ENCODE measurements at regions not wholly inside any gene's neighbourhood (a gene's known extent, or its start where the extent isn't known, plus 50 kb on each side); places are given as distances from the start of the nearest gene placed in this dataset.

DNA sequence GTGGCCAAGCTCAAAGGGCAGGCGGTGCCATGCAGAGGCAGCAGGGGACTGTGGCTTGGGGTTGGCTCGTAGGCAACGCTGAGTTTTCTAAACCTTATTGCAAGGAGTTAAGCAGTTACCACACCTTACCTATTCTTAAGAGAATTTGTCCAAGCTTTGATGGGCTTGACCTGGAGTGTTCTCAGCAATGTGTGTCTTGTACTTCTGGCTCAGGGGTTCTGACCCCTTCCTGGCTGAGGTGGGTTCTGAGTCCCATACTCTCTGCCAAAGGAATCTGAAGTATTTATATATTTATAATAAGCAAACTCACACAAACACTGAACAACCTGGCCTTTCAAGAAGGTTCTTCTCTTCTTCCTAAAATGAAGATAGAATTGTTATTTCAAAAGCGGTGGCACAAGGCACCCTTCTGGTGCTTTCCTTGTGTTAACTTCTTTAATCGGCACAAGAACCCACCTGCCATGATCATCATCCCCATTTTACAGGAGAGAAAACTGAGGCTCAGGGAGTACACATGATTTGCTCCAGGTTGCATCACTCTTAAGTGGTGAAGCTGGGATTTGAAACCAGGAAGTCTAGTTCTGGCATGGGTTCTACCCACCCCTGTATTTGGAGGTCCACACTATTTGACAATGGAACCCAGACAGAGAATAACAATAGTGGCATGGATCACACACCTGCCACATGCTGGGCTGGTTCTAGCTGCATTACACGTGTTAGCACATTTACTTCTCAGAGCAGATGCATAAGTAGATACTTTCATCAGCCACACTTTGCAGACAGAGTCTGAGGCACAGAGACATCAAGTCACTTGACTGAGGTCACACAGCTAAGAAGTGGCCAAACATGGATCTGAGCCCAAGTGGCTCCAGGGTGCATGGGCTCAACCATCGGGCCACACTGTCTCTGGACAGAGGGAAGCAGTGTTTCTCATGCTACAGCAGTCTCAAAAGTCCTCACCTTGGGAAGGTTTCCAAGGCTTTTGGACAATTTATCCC, 224.0 kb downstream of the AACS start:
- in situ Hi-C loops (cut with MboI; ENCODE audit: low sequenced_read_pairs) = no loop called here
- Histone ChIP-seq H3K36me3 (replicated peaks) (no peaks in the 10 kb centered on the region), H3K27me3 (ENCODE audit: low read depth) (0 out of 2 replicates have a peak, but pooled peaks cover 3% of the 10 kb centered on the region), H3K9me3 (no peaks in the 10 kb centered on the region), H3K4me1 (no peaks in the 10 kb centered on the region), H3K4me3 (no peak overlapping the region)
- no peak for DNase-seq (ENCODE audit: low spot score in 2 of 2)

DNA sequence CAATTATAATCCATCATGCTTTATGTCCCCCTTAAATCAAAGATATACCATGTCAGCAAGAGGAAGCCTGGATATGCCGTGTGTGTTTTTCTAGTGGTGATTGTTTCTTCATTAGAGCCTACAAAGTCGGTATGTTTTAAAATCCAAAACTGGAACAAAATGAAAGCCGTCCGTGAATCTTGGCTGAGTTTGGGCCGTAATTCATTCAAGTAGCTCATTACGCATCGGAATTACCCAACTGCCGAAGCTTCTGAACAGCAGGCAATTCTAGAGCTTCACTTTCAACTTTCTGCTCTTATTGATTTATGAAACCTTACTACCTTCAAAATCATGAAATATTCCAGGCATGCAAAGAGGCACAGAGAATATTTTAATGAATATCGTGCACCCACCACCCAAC, 224.7 kb downstream of the AACS start:
- Histone ChIP-seq H3K9me3 (no peaks in the 10 kb centered on the region), H3K4me1 (no peaks in the 10 kb centered on the region), H3K36me3 (replicated peaks) (no peaks in the 10 kb centered on the region), H3K27me3 (ENCODE audit: low read depth) (0 out of 2 replicates have a peak, but pooled peaks cover 3% of the 10 kb centered on the region), H3K4me3 (no peak overlapping the region)
- in situ Hi-C loops (cut with MboI; ENCODE audit: low sequenced_read_pairs) = no loop called here
- DNase-seq (ENCODE audit: low spot score in 2 of 2) = no peak

- Histone ChIP-seq H3K27me3 (ENCODE audit: low read depth) (0 out of 2 replicates have a peak, but pooled peaks cover under 1% of the 10 kb centered on the region), H3K4me1 (no peaks in the 10 kb centered on the region), H3K4me3 (no peak overlapping the region), H3K36me3 (replicated peaks) (no peaks in the 10 kb centered on the region), H3K9me3 (no peaks in the 10 kb centered on the region)
- DNase-seq (ENCODE audit: low spot score in 2 of 2) = no peak
- in situ Hi-C loops (cut with MboI; ENCODE audit: low sequenced_read_pairs) = no loop called here
Observed at GRCh38 chr12:125292700-125293099, 227.5 kb downstream of the AACS start.

DNA sequence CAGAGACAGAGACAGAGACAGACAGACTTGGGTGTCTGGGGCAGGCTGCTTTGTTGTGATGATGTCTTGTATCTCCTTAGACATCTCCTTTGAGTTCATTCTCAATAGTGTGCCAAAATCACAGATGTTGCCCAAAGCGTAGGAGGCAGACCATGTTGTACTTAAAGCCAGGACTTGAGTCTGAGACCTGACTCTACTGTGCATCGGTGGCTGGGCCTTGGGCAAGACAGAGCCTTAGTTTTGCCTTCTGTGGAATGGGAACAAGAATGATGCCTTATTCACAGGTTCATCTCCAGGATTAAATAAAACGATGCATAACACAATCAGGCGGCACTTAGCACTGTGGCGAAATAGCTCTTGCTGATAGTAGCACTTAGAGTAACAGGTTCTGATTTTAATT, 230.3 kb downstream of the AACS start:
- H3K27me3 ChIP-seq (ENCODE audit: low read depth) = no peaks in the 10 kb centered on the region
- in situ Hi-C loops (cut with MboI; ENCODE audit: low sequenced_read_pairs) = no loop called here
- no peak for DNase-seq (ENCODE audit: low spot score in 2 of 2)
- no peaks in the 10 kb centered on the region for H3K9me3 ChIP-seq
- no peak overlapping the region for H3K4me3 ChIP-seq
- no peaks in the 10 kb centered on the region for H3K4me1 ChIP-seq
- H3K36me3 ChIP-seq (replicated peaks) = no peaks in the 10 kb centered on the region

DNA sequence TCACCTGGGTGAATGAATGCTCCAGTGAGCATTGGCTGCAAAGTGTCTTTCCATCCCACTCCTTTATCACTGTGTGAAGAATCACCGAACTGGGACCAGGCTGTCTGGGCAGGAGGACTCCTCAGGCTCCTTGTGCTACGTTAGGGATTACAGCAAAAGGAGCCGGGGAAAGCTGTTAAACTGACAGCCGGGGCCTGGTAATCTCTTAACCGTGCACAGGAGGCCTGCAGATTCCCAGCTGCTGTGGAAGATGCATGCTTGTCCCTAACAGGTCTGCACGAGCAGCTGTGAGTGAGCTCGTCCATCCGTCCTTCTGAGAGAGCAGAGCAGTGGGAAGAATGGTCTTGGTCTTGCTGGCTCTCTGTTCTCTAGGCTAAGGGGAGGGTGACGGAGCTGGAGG, 231.5 kb downstream of the AACS start:
- H3K36me3 ChIP-seq (replicated peaks) = no peaks in the 10 kb centered on the region
- no peak for DNase-seq (ENCODE audit: low spot score in 2 of 2)
- in situ Hi-C loops (cut with MboI; ENCODE audit: low sequenced_read_pairs) = no loop called here
- H3K4me3 ChIP-seq = no peak overlapping the region
- H3K27me3 ChIP-seq (ENCODE audit: low read depth) = no peaks in the 10 kb centered on the region
- no peaks in the 10 kb centered on the region for H3K9me3 ChIP-seq
- H3K4me1 ChIP-seq = no peaks in the 10 kb centered on the region

GRCh38 chr12:125299840-125300239, 234.6 kb downstream of the AACS start:
- Histone ChIP-seq H3K9me3 (no peaks in the 10 kb centered on the region), H3K4me1 (no peaks in the 10 kb centered on the region), H3K36me3 (replicated peaks) (no peaks in the 10 kb centered on the region), H3K27me3 (ENCODE audit: low read depth) (no peaks in the 10 kb centered on the region), H3K4me3 (no peak overlapping the region)
- in situ Hi-C loops (cut with MboI; ENCODE audit: low sequenced_read_pairs) = no loop called here
- no peak for DNase-seq (ENCODE audit: low spot score in 2 of 2)

DNA sequence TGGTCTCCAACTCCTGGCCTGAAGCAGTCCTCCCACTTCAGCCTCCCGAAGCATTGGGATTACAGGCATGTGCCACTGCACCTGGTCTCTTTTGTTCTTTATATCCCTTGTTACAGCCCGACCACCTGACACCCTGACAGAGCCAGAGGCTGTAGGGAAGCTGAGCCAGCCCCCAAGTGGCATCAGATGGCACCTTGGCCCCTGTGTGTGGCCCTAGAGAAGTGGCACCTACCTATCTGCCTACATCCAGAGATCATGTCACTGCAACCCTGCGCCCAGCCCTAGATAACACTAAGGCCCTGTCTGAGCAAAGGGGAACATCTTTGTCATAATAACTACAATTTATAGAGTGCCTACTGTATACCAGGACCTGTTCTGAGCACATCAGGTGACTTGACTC, 235.0 kb downstream of the AACS start:
- Histone ChIP-seq H3K36me3 (replicated peaks) (no peaks in the 10 kb centered on the region), H3K27me3 (ENCODE audit: low read depth) (no peaks in the 10 kb centered on the region), H3K4me1 (no peaks in the 10 kb centered on the region), H3K9me3 (no peaks in the 10 kb centered on the region), H3K4me3 (no peak overlapping the region)
- DNase-seq (ENCODE audit: low spot score in 2 of 2) = no peak
- in situ Hi-C loops (cut with MboI; ENCODE audit: low sequenced_read_pairs) = no loop called here

DNA sequence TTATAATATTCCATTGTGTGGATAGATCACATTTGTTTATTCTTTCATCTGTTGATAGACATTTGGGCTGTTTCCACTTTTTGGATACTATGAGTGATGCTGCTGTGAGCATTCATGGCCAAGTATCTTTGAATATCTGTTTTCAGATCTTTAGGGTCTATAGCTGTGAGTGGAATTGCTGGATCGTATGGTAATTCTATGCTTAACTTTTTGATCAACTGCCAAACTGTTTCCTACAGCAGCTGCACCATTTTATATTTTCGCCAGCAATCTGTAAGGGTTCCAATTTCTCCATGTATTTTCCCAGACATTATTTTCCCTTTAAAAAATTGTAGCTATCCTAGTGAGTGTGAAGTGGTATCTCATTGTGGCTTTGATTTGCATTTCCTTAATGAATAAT, 238.1 kb downstream of the AACS start:
- no peaks in the 10 kb centered on the region for H3K4me1 ChIP-seq
- H3K4me3 ChIP-seq = no peak overlapping the region
- H3K9me3 ChIP-seq = no peaks in the 10 kb centered on the region
- in situ Hi-C loops (cut with MboI; ENCODE audit: low sequenced_read_pairs) = no loop called here
- no peaks in the 10 kb centered on the region for H3K27me3 ChIP-seq (ENCODE audit: low read depth)
- DNase-seq (ENCODE audit: low spot score in 2 of 2) = no peak
- no peaks in the 10 kb centered on the region for H3K36me3 ChIP-seq (replicated peaks)

- in situ Hi-C loops (cut with MboI; ENCODE audit: low sequenced_read_pairs) = no loop called here
- no peaks in the 10 kb centered on the region for H3K27me3 ChIP-seq (ENCODE audit: low read depth)
- no peaks in the 10 kb centered on the region for H3K9me3 ChIP-seq
- DNase-seq (ENCODE audit: low spot score in 2 of 2) = no peak
- no peak overlapping the region for H3K4me3 ChIP-seq
- H3K36me3 ChIP-seq (replicated peaks) = no peaks in the 10 kb centered on the region
- no peaks in the 10 kb centered on the region for H3K4me1 ChIP-seq
Observed at GRCh38 chr12:125304029-125304428, 238.8 kb downstream of the AACS start.

- no peaks in the 10 kb centered on the region for H3K27me3 ChIP-seq (ENCODE audit: low read depth)
- no peak overlapping the region for H3K4me3 ChIP-seq
- DNase-seq (ENCODE audit: low spot score in 2 of 2) = no peak
- in situ Hi-C loops (cut with MboI; ENCODE audit: low sequenced_read_pairs) = no loop called here
- no peaks in the 10 kb centered on the region for H3K9me3 ChIP-seq
- H3K4me1 ChIP-seq = no peaks in the 10 kb centered on the region
- H3K36me3 ChIP-seq (replicated peaks) = no peaks in the 10 kb centered on the region
Observed at GRCh38 chr12:125305231-125305630, 240.0 kb downstream of the AACS start.

GRCh38 chr12:125310461-125310860, 245.2 kb downstream of the AACS start:
- in situ Hi-C loops (cut with MboI; ENCODE audit: low sequenced_read_pairs) = no loop called here
- H3K9me3 ChIP-seq = no peaks in the 10 kb centered on the region

GRCh38 chr12:125311050-125311449, 245.8 kb downstream of the AACS start:
- Histone ChIP-seq H3K4me3 (no peak overlapping the region), H3K36me3 (replicated peaks) (no peaks in the 10 kb centered on the region), H3K27me3 (ENCODE audit: low read depth) (no peaks in the 10 kb centered on the region), H3K4me1 (no peaks in the 10 kb centered on the region), H3K9me3 (no peaks in the 10 kb centered on the region)
- in situ Hi-C loops (cut with MboI; ENCODE audit: low sequenced_read_pairs) = no loop called here
- DNase-seq (ENCODE audit: low spot score in 2 of 2) = no peak

More at GRCh38 chr12:125310461-125310860, 245.2 kb downstream of the AACS start:
- H3K4me3 ChIP-seq = no peak overlapping the region
- H3K36me3 ChIP-seq (replicated peaks) = no peaks in the 10 kb centered on the region
- no peaks in the 10 kb centered on the region for H3K27me3 ChIP-seq (ENCODE audit: low read depth)
- no peaks in the 10 kb centered on the region for H3K4me1 ChIP-seq
- no peak for DNase-seq (ENCODE audit: low spot score in 2 of 2)

DNA sequence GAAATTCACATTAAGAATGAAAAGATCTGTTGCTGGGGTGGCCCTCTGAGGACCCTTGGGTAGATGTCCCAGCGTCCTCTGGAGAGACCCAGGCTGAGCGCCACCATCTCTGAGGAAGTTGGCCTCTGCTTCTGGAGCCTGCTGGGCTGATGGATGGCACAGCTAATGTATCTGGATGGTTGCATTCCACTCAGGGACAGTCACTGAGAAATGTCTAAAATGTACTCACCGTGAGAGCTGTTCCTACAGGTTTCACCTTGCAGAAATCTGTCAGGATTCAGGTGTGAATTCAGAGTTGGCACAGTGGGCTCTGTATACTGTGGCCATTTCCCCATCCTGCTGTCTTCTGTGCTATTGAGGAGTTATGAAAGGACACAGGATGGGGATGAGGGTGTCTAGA, 247.2 kb downstream of the AACS start:
- no peaks in the 10 kb centered on the region for H3K4me1 ChIP-seq
- no peaks in the 10 kb centered on the region for H3K36me3 ChIP-seq (replicated peaks)
- in situ Hi-C loops (cut with MboI; ENCODE audit: low sequenced_read_pairs) = no loop called here
- H3K27me3 ChIP-seq (ENCODE audit: low read depth) = no peaks in the 10 kb centered on the region
- no peaks in the 10 kb centered on the region for H3K9me3 ChIP-seq
- no peak for DNase-seq (ENCODE audit: low spot score in 2 of 2)
- no peak overlapping the region for H3K4me3 ChIP-seq

GRCh38 chr12:125314051-125314755, 249.0 kb downstream of the AACS start:
- H3K9me3 ChIP-seq = no peaks in the 10 kb centered on the region
- no peak overlapping the region for H3K4me3 ChIP-seq
- no peaks in the 10 kb centered on the region for H3K27me3 ChIP-seq (ENCODE audit: low read depth)
- H3K36me3 ChIP-seq (replicated peaks) = no peaks in the 10 kb centered on the region
- H3K4me1 ChIP-seq = no peaks in the 10 kb centered on the region
- in situ Hi-C loops (cut with MboI; ENCODE audit: low sequenced_read_pairs) = no loop called here
- DNase-seq (ENCODE audit: low spot score in 2 of 2) = no peak

Data from HAP-1 (cell line).